AG09319 (cell line): ENCODE measurements at regions not wholly inside any gene's neighbourhood (a gene's known extent, or its start where the extent isn't known, plus 50 kb on each side); places are given as distances from the start of the nearest gene placed in this dataset.

Source experiments
- DNase-seq: peaks from one replicate; pipeline ENCODE4 v3.0.0-alpha.2; 2010; ENCODE audit warnings: low read depth; ENCODE audit errors: extremely low read depth
- TF ChIP-seq, protein P1 (sequence below): IDR thresholded peaks from 2 replicates; pipeline ENCODE4 v1.5.1; 2011; ENCODE audit warnings: low read depth, mild to moderate bottlenecking, inconsistent platforms, low read length, moderate library complexity

DNA sequence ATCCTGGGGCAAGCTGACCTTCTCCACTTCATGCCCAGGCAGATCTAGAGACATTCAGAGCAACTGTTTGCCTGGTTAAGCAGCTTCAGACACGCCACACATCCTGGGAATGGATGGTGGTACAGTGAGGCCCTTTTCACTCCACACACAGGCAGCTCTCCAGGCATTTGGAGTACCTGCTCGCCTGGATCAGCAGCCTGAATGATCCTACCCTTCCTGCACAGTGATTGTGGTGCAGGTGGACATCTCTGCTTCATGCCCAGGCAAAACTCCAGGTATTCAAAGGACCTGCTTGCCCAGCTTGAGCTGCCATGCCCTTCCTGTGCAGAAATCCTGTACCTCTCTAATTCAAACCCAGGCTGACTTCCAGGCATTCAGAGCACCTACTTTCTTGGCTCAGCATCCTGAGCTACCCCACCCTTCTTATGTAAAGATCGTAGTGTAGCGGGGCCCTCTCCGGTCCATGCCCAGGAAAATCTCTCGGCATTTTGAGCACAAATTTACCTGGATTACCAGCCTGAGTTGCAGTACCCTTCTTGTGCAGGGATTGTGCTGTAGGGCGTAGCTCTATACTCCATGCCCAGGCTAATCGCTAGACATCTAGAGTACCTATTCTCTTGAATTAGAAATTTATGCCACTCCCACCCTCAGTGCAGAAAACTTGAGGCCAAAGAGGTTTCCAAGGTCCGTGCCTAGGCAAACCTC is 972.8 kb downstream of the ANKRD7 start:
- DNase-seq, result no peak
- TF ChIP-seq, protein P1, sequence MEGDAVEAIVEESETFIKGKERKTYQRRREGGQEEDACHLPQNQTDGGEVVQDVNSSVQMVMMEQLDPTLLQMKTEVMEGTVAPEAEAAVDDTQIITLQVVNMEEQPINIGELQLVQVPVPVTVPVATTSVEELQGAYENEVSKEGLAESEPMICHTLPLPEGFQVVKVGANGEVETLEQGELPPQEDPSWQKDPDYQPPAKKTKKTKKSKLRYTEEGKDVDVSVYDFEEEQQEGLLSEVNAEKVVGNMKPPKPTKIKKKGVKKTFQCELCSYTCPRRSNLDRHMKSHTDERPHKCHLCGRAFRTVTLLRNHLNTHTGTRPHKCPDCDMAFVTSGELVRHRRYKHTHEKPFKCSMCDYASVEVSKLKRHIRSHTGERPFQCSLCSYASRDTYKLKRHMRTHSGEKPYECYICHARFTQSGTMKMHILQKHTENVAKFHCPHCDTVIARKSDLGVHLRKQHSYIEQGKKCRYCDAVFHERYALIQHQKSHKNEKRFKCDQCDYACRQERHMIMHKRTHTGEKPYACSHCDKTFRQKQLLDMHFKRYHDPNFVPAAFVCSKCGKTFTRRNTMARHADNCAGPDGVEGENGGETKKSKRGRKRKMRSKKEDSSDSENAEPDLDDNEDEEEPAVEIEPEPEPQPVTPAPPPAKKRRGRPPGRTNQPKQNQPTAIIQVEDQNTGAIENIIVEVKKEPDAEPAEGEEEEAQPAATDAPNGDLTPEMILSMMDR, result no peak

DNA sequence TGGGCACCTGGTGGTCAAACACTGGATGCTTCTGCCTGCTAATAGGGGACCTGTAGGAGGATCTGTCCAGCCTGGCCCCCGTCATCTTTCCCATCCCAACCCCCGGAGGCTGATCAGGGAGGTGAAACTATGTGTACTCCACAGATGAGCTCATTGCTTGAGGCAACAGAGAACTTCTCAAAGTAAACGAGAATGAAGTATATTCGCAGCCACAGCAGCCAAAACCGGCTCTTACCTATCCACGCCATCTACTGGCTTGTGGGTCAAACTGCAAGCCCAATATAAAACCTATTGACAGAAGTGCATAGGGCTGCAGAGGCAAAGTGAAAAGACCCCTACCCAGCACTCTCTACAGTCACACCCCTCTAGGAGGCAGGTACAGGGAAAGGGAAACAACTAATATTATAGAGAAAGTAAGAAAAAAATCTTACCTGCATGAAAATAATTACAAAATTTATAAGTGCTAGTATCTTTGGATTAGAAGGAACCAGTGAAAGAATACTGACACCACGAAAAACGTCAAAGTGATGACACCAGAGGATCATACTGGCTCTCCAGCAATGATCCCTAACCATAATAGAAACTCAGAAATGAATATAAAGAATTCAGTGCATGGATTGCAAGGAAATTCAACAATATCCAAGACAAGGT is 973.5 kb downstream of the ANKRD7 start:
- DNase-seq, result no peak
- TF ChIP-seq, protein P1, result peak; percentile 39

DNA sequence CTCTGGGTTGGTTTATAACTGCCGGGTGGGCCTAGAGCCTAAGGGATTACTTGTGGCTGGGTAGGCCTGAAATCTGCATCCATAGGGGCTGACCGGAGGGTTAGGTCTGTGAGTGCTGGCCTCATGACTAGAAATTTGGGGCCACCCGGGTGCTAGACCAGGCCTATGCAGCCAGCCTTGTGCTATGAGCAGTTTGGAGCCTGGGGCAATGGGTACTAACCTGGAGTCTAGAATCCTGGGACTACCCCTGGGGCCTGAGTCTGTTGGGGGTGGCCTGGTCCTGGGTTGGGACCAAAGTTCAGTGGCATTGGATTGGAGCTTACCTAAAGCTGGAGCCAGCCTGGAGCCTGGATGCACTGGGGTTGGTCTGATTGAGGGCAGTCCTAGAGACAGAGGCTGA is 995.2 kb downstream of the ANKRD7 start:
- no peak for DNase-seq
- TF ChIP-seq, protein P1, result no peak

DNA sequence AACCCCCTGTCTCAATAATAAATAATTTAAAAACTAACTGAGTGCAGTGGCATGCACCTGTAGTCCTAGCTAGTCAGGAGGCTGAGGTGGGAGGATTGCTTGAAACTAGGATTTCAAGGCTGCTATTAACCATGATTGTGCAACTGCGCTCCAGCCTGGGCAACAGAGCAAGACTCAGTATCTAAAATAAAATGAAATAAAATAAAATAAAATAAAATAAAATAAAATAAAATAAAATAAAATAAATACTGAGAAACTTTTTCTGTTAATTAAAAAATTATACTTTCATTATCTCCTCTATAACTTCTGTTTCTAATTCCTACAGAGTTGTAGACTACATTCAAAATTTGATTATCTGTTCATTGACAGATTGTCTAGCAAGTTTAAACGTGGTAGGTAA is 999.4 kb downstream of the ANKRD7 start:
- TF ChIP-seq, protein P1, result no peak
- no peak for DNase-seq

DNA sequence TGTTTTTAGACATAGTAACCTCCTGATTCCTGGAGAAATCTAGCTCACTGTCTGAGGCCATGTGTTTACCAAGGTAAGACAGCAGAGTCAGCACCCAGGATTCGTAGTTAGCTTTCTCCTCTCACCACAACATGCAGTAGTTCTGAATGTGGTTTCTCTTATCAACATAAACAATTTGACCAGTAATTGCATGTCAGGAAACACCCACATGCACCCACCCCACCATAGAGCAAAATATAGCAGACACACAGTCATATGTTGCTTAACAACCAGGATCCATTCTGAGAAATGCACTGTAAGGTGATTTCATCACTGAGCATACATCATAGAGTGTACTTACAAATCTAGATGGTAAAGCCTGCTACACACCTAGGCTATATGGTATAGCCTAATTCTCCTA is 1004.0 kb downstream of the ANKRD7 start:
- TF ChIP-seq, protein P1, result no peak
- DNase-seq, result no peak

DNA sequence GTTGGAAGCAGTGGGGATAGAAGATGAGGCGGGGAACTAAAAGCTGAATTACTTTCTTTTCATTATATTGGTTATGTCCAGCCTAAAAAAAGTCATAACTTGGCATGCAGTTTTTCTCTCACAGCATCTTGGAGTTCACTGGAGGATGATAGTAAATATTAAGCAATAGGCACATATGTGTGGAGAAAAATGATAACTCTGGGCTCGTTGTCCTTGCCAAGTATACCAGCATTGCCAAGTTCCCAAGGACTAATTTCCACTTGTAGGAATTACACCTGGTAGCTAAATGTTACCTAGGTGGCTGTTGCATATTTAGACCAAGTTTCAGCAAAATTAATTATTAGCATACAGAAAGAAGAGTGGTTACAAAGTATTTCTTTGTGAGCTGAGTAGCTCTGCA is 1007.6 kb downstream of the ANKRD7 start:
- TF ChIP-seq, protein P1, result no peak

DNA sequence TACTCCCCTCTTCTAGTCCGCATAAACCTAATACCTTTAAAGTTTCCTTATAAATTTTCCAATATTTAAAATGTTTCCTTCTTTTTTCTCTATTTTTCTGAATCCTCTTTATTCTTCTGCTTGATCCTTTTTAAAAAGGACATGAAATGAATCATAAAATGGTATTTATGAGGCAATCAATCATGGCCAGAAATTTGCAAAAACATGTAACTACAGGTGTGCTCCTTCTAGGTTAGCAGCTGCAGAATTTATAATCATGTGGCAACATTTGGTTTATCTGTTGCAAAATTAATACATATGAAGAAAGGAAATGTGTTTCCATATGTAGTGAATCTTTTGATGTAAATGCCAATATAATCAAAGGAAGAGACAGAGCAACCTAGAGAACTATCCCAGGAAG is 1008.5 kb downstream of the ANKRD7 start:
- DNase-seq, result no peak
- TF ChIP-seq, protein P1, result no peak

More for the DNA sequence above, 1007.6 kb downstream of the ANKRD7 start:
- DNase-seq, result no peak
